ENCODE measurements at regions not wholly inside any gene's neighbourhood (a gene's known extent, or its start where the extent isn't known, plus 50 kb on each side); places are given as distances from the start of the nearest gene placed in this dataset.
"Not testable (repeated sequence)": the region's sequence is repeated elsewhere in the genome, so short reads cannot be mapped to it uniquely, and the experiment has no call there.

- not testable (repeated sequence) for TF ChIP-seq DNMT1 (CRISPR knock-in tag; IDR thresholded peaks at IDR 0.05); ZNF180 (CRISPR knock-in tag; IDR thresholded peaks at IDR 0.05; ENCODE audit: borderline replicate concordance, low read depth); ZNF674 (CRISPR knock-in tag; IDR thresholded peaks at IDR 0.05; ENCODE audit: low read depth); YY1 (IDR thresholded peaks at IDR 0.05; ENCODE audit: insufficient read depth, insufficient replicate concordance, low read depth, low read length); EZH2 (conservative IDR thresholded peaks at IDR 0.05; ENCODE audit: low read depth, low read length); POLR2A (IDR thresholded peaks at IDR 0.05; ENCODE audit: insufficient read depth in 1 of 2, low read depth in 2 of 2, low read length in 2 of 2); ZNF441 (CRISPR knock-in tag; IDR thresholded peaks at IDR 0.05; ENCODE audit: borderline replicate concordance); ZNF746 (CRISPR knock-in tag; IDR thresholded peaks at IDR 0.05); CBX5 (CRISPR knock-in tag; IDR thresholded peaks at IDR 0.05; ENCODE audit: borderline replicate concordance)
- TF ChIP-seq, protein P1, sequence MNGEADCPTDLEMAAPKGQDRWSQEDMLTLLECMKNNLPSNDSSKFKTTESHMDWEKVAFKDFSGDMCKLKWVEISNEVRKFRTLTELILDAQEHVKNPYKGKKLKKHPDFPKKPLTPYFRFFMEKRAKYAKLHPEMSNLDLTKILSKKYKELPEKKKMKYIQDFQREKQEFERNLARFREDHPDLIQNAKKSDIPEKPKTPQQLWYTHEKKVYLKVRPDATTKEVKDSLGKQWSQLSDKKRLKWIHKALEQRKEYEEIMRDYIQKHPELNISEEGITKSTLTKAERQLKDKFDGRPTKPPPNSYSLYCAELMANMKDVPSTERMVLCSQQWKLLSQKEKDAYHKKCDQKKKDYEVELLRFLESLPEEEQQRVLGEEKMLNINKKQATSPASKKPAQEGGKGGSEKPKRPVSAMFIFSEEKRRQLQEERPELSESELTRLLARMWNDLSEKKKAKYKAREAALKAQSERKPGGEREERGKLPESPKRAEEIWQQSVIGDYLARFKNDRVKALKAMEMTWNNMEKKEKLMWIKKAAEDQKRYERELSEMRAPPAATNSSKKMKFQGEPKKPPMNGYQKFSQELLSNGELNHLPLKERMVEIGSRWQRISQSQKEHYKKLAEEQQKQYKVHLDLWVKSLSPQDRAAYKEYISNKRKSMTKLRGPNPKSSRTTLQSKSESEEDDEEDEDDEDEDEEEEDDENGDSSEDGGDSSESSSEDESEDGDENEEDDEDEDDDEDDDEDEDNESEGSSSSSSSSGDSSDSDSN (CRISPR knock-in tag; IDR thresholded peaks at IDR 0.05): not testable (repeated sequence)
- TF ChIP-seq, protein P2, sequence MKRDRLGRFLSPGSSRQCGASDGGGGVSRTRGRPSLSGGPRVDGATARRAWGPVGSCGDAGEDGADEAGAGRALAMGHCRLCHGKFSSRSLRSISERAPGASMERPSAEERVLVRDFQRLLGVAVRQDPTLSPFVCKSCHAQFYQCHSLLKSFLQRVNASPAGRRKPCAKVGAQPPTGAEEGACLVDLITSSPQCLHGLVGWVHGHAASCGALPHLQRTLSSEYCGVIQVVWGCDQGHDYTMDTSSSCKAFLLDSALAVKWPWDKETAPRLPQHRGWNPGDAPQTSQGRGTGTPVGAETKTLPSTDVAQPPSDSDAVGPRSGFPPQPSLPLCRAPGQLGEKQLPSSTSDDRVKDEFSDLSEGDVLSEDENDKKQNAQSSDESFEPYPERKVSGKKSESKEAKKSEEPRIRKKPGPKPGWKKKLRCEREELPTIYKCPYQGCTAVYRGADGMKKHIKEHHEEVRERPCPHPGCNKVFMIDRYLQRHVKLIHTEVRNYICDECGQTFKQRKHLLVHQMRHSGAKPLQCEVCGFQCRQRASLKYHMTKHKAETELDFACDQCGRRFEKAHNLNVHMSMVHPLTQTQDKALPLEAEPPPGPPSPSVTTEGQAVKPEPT (CRISPR knock-in tag; IDR thresholded peaks at IDR 0.05; ENCODE audit: low read depth): not testable (repeated sequence)
Observed at GRCh38 chr17:34737673-34738072, 158.3 kb downstream of the TMEM132E start.
